SK-N-SH treated with all-trans-retinoic acid at 6 μM for 48 hours (cell line): ENCODE measurements at regions not wholly inside any gene's neighbourhood (a gene's known extent, or its start where the extent isn't known, plus 50 kb on each side); places are given as distances from the start of the nearest gene placed in this dataset.

Source experiments
- ESRRG ChIP-seq: fragments of 250-450 bp; sonication (Bioruptor Pico); IDR thresholded peaks from 2 replicates; pipeline ENCODE4 v1.6.1; 2021; ENCODE audit warnings: mild to moderate bottlenecking
- ISL1 ChIP-seq: fragments of 250-450 bp; sonication (Bioruptor Pico); IDR thresholded peaks from 2 replicates; pipeline ENCODE4 v2.1.2; 2022; ENCODE audit warnings: mild to moderate bottlenecking, moderate library complexity
- PPARA ChIP-seq: fragments of 250-450 bp; sonication (Bioruptor Pico); IDR thresholded peaks from 2 replicates; pipeline ENCODE4 v1.5.0; 2020; ENCODE audit warnings: mild to moderate bottlenecking, borderline replicate concordance
- ZFP30 ChIP-seq: fragments of 450-650 bp; formaldehyde crosslinking; IDR thresholded peaks from 2 replicates; pipeline ENCODE4 v1.5.0; 2022; ENCODE audit warnings: mild to moderate bottlenecking, moderate library complexity
- ZNF565 ChIP-seq: fragments of 450-650 bp; formaldehyde crosslinking; conservative IDR thresholded peaks from 2 replicates; pipeline ENCODE4 v1.5.0; 2020; ENCODE audit warnings: low read depth, mild to moderate bottlenecking, moderate library complexity
- TF ChIP-seq, protein P1 (sequence below): fragments of 250-450 bp; sonication (Bioruptor Pico); IDR thresholded peaks from 2 replicates; pipeline ENCODE4 v1.5.1; 2020; ENCODE audit warnings: low read depth, mild to moderate bottlenecking, moderate library complexity
- TF ChIP-seq, protein P2 (sequence below): fragments of 250-450 bp; sonication (Bioruptor Pico); IDR thresholded peaks from 2 replicates; pipeline ENCODE4 v1.8.0; 2020; ENCODE audit warnings: mild to moderate bottlenecking, moderate library complexity, borderline replicate concordance

DNA sequence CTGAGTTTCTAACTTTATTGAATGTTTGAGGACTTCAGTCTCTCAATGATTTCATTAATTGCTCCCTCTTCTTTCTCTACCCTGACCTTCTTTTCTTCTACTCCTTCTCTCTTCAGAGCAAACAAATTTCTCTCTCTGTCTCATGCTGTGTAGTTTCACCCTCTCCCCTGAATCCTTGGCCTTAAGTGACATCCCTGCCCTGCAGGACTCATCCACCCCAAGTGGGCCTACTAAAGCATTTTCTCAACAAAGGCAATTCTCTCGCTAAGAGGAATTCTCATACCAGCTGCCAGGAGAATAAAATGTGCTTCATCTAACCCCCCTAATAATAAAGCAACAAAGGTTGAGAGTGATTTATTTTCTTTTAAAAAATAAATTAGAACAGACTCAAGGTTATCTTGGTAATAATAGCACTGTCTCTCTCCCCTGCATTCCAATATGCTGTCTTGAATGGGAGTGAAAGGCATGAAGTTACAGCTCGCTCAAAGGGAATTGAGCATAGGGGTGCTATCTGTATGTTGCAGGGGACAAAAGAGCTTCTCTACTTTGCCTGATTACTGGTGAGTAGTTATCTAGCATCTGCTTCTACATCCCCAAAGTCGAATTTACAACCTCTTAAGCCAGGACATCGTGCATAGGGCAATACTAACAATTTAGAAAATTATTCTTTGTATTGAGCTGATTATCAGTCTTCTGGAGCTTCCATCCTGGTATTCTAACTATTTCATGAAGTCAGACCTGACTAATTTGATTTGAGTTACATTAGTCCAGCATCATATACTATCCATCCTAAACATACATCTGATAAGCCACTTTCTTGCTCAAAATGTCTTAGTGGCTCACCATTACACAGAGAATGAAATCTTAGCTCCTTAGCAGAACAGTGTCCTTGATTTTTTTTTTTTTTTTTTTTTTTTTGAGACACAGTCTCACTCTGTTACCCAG lies 76.9 kb upstream of the DNAJC19 start:
- TF ChIP-seq ZFP30 = no peak
- TF ChIP-seq, protein P1, sequence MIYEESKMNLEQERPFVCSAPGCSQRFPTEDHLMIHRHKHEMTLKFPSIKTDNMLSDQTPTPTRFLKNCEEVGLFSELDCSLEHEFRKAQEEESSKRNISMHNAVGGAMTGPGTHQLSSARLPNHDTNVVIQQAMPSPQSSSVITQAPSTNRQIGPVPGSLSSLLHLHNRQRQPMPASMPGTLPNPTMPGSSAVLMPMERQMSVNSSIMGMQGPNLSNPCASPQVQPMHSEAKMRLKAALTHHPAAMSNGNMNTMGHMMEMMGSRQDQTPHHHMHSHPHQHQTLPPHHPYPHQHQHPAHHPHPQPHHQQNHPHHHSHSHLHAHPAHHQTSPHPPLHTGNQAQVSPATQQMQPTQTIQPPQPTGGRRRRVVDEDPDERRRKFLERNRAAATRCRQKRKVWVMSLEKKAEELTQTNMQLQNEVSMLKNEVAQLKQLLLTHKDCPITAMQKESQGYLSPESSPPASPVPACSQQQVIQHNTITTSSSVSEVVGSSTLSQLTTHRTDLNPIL (CRISPR knock-in tag) = 0 out of 2 replicates have a peak, but pooled peaks have one; percentile 48
- peak; percentile 83 for TF ChIP-seq ISL1 (CRISPR knock-in tag)
- TF ChIP-seq, protein P2, sequence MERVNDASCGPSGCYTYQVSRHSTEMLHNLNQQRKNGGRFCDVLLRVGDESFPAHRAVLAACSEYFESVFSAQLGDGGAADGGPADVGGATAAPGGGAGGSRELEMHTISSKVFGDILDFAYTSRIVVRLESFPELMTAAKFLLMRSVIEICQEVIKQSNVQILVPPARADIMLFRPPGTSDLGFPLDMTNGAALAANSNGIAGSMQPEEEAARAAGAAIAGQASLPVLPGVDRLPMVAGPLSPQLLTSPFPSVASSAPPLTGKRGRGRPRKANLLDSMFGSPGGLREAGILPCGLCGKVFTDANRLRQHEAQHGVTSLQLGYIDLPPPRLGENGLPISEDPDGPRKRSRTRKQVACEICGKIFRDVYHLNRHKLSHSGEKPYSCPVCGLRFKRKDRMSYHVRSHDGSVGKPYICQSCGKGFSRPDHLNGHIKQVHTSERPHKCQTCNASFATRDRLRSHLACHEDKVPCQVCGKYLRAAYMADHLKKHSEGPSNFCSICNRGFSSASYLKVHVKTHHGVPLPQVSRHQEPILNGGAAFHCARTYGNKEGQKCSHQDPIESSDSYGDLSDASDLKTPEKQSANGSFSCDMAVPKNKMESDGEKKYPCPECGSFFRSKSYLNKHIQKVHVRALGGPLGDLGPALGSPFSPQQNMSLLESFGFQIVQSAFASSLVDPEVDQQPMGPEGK (CRISPR knock-in tag) = no peak
- TF ChIP-seq ESRRG (CRISPR knock-in tag) = 0 out of 2 replicates have a peak, but pooled peaks have one; percentile 64
- TF ChIP-seq PPARA (CRISPR knock-in tag) = no peak
- no peak for TF ChIP-seq ZNF565
